ENCODE measurements at regions not wholly inside any gene's neighbourhood (a gene's known extent, or its start where the extent isn't known, plus 50 kb on each side); places are given as distances from the start of the nearest gene placed in this dataset.

DNA sequence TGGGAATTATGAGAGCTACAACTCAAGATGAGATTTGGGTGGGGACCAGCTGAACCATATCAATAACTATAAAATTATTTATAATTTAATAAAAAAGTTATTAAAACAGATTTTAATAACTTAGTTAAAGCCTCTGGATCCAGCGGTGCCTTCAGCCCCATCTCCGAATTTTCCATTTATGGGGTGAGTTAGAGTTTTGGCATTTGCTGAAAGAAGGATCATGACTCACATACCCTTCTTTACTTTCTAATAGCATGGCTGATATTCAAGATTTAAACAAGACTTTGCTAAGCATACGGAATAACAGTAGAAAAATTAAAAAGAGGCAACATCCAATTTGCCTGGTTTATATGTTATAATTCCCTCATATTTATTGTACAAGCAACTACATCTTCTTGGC, 94.5 kb downstream of the RDH14 start:
- DNase-seq: no peak

DNA sequence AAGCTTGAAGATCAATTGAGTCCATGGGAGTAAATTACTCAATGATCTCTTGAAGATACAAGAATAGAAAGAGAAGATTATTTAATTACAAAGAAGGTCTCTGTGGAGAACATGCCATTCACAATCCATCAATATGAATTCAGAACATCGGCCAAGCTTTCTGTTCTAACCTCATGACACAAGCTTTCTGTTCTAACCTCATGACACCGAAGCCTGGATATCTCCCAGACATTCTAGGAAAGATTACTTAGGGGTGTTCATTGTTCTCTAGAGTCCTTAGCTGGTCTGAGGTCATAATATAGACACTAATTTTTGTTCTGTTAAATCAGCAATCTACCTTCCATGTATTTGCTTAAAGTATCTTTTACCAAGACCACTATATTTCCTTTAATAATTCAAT, 95.5 kb downstream of the RDH14 start:
- no peak for DNase-seq

DNA sequence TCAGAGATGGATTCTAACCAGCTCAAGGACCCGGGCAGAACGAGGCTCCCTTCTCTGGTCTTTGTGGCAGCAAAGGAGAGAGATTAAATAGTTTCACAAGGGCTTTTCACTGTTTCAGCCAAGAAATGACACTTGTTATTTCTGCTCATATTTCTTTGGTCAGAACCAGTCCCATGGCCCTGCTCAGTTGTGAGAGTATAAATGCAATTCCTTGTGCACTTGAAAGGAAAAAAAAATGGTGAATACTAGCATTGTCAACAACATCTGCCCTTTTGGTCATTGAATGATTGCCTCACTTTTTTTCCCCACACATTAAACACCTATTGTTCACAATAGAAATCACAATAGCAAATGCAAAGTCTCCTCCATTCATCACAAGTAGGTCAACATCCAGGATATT, 104.4 kb downstream of the RDH14 start:
- DNase-seq: no peak

DNA sequence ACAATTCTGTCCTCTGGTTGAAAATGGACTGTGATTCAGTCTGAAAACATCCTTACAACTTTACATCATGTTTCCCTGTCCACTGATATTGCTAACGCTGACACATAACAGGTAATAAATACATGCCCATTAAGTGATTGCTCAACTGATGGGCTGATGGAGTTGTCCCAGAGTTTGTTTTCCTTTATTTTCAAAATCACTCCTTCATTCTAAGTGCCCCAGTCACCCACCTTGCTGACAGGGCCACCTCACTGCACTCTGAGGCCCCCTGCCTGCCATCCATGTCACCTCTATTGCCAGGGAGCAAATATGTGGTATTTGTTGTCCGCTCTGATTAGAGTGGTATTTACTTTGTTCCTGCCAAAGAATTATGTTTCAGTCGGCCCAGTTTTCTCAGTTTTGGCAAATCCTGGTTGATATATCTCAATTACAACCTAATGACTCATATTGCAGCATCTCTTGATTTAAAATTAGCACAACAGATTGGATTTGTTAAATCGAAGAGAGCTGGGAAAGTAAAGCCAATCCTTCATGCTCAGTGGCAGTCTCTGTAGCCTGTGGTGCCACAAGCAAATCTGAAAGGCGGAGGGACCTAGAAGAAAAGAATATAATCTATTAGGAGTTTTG, 105.1 kb downstream of the RDH14 start:
- peak; percentile 24 for DNase-seq

DNA sequence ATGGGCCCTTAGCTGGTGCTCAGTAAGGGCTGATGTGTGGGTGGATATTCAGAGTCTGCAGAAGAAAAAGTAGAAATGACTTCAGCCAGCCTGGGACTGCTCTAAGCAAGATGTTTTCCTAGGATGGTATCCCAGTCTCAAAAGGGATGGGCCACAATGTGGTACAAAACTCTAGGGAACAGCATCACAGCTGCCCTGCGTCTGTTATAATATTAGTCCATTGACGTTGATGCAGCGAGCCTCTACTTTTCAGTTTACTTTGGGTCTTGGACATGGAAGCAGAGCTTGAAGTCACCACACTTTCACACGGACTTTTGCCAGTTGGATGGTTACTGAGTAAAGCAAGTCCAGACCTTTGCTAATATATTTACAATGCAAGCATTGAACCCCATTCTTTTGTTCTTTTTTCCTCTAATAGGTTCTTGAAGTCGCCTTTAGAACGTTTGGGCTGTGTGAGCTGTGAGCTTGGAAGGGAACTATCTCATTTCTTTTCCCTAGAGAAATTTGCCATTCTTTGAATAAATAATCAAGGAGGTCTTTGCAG, 105.7 kb downstream of the RDH14 start:
- DNase-seq: no peak

DNA sequence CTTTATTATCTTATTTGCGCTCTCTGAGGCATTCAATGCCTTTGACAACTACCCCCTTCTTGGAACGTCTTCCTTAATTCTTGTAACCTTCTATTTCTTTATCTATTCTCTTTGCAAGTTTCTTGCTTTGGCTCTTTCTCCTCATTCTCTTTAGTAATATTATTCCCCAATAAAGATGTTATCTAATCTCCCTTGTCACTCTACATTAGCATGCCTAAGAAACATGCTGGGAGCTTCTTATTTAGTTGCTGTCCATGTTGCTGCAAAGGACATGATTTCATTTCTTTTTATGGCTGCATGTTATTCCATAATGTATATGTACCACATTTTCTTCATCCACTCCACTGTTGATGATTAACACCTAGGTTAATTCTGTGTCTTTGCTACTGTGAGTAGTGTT, 113.7 kb downstream of the RDH14 start:
- no peak for DNase-seq

DNA sequence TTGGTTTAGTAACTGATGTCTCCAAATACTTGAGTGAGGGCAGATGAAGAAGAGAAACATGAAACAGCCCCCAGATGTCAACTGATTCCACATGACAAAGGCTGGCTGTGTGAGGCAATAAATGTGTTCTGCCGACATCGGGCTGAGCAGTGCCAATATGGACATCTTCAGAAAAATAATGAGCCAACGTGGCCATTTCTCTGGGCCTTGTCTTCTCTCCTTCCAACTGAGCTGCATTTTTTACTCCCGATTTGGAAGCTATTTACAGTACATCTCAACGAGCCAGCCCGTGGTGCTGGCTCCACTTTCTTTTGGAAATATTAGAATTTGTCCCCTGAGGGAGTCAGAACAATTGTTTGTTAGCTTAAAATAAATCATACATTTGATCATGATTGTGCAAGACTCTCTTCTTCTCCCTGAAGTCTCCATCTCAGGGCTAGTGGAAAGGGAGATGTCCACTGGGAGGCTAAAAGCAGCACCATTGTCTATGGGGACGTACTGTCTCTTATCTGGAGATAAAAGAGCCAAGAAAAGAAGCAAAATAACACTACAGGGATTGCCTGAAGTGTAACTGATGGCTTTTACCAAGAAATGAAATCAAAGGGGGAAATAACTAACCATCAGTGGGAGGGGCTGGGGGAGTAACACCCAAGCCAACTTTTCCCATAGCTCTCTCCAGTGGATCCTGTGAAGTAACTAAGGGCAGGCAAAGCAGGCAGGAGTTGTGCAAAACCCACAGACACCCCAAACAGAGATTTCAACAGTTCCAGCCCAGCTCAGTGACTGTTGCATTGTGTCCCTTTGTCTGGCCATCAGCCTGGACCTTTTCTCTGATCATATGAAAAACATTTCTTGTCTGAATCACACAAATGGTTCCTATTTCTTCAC, 114.8 kb downstream of the RDH14 start:
- no peak for DNase-seq

DNA sequence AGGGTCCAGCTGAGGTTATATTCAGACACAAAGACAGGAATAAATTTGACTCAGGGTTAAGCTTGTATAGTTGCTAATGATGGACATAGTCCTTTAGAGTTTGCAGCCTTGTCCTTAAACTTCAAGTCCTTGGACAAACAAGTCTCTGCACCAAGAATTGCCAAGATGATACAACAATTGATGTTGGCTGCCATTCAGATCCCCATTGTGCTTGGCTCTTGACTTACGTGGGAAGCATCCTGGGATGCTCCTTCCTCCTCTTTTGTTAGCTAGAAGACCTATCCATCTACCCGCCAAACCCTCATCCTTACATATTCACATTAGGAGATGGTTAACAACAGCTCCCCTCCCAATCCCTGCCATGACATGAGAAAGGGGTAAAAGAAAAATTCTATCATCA, 115.6 kb downstream of the RDH14 start:
- no peak for DNase-seq

DNA sequence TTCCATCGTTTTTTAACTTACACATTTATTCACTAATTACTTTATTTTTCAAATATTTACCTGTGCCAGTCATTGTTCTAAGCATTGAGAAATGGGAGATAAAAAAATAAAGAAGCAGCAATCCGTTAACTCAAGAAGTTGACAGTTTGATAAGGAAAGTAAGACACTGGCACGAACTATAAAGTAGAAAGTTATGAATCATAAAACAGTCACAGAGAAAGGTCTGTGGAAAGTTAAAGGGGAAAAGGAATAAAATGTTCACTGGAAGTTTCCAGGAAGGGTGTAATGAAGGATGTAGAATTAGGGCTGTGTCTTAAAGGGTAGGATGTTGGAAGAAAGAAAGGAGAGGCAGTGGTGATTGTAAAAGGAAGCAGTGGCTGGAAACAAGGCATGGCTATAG, 118.9 kb downstream of the RDH14 start:
- DNase-seq: no peak

DNA sequence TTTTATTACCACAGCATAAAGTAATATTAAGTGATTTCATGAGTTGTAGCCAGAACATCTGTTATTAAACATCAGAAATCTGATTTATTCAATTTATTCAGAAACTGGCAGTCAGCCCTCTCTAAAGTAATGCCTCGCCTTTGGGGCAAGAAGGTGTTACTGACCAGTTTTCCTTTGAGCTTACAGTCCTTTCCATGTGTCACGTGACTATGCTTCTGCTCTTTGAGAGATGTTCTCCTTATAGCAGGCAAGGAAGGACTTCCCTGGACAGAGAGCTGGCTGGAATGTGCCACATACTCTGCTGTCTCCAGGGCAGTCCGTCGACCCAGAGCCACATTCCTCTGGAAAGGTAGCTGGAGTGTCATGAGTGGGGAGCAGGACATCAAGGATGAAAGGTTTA, 119.7 kb downstream of the RDH14 start:
- no peak for DNase-seq

DNA sequence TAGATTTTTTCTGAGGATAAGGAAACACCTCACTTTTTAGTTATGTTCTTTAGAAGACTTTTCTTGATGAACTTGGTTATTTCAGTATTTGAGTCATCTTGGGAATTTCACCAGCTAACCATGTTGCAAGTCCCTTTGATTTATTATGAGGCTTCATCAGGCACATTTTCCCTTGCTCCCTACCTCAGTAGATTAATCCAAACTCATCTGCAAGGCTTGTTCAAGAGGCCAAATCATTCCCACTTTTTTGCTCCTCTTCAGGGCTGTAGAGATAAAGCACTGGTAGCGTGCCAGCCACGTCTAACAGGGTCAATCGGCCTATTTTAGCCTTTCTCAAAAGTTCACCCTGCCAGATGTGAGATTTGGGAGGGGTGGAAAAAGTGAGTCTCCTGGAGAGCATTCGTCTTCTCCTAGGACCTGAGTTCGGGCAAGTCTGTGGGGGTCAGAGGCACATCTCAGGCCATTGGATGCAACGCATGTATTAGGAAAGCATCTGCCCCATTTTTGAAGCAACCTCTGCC, 120.3 kb downstream of the RDH14 start:
- no peak for DNase-seq

DNA sequence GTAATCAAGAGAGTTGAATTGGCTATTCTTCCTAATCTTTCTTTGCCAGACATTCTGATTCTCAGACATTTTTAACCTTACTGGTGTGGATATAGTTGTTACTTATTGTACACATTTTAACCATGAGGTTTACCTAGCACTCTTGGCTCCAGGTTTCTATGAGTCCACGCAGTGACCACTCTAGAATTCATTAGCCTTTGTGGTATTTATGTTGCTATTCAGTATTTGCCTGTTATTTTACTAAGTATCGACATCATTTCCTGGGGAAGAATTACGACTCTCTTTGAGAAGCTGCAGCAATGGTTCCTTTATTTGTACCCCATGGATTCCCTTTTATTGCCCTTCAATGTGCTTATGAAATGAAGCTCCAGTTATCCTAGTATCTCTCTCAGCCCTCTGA, 120.7 kb downstream of the RDH14 start:
- DNase-seq: no peak

DNA sequence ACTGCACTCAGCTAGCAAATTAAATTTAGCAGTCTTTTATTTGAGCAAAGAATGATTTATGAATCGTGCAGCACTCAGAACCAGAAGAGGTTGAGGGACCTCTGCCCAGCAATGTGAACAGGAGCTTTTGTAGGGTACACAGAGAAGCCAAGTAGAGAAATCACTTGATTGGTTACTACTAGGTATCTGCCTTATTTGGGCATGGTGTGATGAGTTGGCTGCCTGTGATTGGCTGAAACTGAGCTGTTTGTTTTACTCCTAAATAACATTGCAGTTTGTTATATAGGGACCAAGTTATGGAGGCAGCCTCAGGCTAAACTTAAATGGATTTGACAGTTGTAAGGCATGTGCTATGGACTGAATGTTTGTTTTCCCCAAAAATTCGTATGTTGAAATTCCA, 122.5 kb downstream of the RDH14 start:
- DNase-seq: no peak

DNA sequence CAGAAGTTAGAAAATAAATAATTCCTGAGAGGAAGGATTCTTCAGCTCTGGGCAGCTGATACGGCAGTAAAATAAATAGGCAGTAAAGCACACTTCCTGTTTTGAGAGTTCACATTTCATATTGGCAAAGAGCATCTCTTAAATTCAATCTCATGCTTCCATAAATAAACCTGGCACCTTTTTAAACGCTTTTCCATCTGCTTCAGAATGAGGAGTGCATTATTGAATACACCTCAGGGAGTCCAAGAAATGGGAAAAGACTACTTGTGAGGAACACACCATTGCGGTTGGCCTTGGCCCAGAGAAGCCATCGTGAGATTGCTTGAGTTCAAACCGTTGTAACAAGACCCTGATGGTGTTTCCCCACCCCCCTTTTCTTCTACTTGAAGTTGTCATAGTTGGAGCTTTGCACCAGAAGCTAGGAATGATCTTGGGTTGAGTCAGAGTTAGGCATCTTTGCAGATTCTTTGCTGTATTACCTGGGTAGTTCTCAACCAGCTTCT, 123.9 kb downstream of the RDH14 start:
- DNase-seq: no peak

DNA sequence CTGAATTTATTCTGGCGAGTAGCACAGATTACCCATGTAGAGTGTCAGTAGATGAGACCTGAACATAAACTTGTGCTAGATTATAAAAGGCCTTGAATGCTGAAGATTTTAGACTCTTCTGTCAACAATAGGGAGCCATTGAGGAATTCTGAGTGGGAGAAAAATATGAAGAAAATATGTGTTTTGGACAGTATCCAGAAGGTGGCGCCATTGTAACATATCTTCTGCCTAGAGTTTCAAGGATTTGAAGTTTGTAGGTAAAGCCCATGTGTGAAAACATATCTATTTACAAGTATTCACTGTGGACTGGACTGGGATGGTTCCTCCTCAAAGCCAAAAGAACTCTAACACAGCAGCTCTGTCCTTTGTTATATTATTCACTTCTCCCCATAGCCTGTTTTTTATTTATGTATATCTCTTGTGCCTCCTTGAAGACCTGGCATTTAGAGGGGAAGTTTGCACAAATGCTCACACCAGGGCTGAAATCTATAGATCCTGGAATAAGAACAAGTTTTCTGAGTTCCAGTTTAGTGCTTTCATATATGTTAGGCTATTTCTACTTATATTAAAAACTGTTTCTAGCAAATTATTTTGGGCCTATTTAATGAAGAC, 124.9 kb downstream of the RDH14 start:
- DNase-seq: no peak

DNA sequence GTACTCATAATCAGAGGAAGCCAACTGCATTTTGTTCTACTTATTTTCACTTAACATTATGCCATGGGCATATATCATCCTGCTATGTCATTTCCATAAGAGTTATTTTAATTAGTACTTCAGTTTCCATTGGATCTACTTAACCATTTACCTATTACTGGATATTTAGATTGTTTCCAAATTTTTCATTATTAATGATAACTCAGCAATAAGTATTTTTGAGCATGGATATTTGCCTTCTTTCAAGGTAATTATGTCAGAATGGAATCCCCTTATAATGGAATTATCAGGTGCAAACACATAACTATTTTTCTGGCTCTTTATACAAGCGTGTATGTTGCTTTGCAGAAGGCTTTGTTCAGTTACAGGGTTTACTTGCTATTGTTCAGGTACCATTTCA, 126.6 kb downstream of the RDH14 start:
- no peak for DNase-seq

DNA sequence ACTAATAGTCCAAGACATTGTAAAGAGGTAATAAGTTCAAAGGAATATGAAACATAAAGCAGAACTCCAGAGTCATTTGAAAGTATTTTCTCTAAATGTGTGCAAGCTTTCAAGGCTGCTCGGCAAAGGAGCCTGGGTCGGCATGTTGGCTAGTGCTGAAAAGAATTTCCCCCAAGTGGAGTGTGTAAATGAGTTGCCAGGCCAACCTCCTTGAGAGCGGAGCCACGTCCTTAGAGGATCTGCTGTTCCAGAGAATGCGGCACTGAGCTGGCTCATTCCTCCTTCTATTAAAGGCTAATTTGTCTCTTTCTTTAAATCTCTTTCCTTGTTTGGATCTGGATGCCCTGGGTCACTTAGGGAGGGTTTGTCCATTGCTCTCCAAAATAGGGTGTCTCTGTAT, 127.5 kb downstream of the RDH14 start:
- DNase-seq: no peak

DNA sequence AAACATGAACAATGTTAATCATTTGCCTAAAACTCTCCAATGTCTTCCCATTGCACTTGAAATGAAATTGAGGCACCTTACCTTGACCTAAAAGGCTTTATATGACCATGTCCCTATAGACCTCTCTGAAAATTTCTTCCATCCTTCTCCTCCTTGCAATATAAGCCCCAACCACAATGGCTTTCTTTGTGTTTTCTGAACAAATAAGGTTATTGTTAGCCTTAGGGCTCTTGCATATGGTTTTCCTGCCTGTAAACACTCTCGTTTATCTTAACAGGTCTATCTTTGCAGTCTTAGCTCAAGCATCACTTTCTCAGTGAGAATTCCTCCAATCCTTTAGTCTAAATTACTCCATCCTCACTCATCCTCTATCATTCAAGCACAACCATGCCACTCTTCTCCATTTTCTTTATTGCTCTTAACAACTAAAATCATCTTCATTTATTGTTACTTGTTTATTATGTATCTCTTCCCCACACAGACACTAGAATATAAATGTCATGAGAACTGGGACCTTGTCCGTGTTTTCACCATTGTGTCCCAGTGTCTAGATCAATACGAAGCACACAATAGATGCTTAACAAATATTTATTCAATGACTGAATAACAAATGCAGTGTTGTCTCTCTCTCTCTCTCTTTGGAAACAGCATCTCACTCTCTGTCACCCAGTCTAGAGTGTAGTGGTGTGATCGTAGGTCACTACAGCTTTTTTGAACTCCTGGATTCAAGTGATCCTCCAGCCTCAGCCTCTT, 129.3 kb downstream of the RDH14 start:
- no peak for DNase-seq

DNA sequence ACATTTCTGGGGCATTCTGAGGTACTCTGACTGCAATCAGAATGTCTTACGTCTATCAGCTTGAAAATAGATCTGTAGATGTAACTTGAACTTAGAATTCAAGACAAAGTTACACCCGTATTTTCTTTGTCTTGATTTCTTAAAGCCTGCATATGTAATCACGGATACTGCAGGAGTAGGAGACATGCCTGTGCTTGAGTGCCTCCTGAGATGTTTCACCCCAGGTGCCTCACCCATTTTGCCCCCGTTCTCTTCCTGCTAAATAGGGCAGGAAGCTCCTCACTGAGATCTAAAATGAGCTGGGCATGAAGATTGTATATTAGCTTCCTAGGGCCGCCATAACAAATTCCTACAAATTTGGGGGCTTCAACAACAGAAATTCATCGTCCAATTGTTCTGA, 131.9 kb downstream of the RDH14 start:
- no peak for DNase-seq

DNA sequence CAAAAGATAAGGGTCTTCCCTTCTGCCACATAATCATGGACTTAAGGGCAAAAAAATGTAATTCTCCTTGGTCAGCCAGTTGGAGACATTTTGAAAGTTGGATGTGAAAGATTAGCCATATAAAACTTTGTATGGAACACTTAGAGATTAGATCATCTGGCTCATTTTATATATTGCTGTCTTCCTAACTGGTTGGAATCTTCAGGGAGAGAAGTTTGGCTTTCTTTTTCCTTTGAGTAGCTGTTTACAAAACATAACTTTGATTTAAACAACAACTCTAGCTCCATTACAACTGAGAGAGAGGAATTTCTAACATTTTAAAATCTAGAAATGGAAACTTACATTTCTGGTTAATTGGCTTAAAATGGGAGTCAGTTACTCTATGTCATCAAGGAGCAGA, 132.7 kb downstream of the RDH14 start:
- DNase-seq: no peak

DNA sequence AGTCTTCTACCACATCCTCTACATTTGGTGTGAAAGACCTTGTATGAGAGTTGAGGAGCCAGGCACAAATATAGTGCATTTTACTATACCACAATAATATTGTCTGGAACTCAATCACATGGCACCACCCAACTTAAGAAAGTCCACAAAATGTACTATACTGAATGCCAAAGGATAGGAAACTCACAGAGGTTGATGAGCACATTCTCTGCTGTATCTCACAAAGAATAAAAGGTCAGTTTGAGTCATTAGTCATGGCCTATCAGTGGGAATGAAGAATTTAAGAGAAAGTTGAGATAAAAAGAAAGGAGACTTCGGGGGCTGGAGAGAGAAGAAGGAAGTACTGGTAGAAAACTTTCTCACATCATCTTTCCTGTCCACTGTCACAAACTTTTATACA, 134.3 kb downstream of the RDH14 start:
- DNase-seq: no peak

DNA sequence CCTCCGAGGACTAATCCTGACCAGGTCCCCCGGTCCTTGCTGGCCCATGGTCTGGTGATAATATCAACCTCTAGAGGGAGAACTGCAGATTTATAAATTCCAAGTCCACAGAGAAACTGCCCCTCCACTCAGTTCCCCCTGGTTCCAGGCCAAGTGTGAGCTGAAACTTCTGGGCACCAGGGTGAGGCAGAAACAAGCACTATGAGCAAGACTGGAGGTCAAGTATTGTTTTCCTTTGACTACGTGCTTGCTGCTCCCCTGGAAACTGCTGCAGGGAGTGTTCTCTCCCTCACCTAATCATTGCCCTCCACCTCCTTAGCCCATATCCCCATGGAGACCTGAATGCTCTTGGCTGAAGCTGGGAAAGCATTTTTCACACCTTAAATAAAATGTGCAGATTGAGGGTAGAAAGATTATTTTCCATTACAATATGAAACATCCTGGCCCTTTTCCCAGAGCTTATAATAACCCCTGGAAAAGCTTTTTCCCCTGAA, 135.2 kb downstream of the RDH14 start:
- no peak for DNase-seq

DNA sequence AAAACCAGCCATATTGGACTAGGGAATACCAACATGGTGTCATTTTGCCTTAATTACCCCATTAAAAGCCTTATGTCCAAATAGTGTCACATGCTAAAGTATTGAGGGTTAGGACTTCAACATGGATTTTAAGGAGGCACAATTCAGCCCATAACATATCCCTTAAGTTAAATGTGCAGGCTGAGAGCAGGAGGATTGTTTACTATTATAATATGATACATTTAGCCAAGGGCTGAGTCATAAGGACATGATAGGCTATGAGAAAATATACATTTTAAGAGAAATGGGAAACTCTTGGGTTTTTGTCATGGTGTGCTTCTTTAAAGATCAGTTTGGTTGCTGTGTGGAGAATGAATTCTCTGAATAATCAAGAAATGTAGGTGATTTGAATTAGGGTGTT, 136.8 kb downstream of the RDH14 start:
- no peak for DNase-seq
